Omental fat pad (tissue), 3 donors: ENCODE measurements at regions not wholly inside any gene's neighbourhood (a gene's known extent, or its start where the extent isn't known, plus 50 kb on each side); places are given as distances from the start of the nearest gene placed in this dataset.

ENCODE experiments used
- ATAC-seq: fragments of 150-250 bp; one replicate; pipeline ENCODE4 v1.9.1; 2016; ENCODE audit warnings: mild to moderate bottlenecking, moderate library complexity; ENCODE audit not compliant: low FRiP score
- DNase-seq: peaks from one replicate; pipeline ENCODE4 v3.0.0-alpha.2; 2019; ENCODE audit warnings: low spot score
- CTCF ChIP-seq, 3 donors: fragments of 450-650 bp; IDR thresholded peaks; one replicate each; pipeline ENCODE4 v1.5.1; 2016 to 2017; ENCODE audit warnings: antibody characterized with exemption in 3 of 3, mild to moderate bottlenecking in 3 of 3, moderate library complexity in 2 of 3

- DNase-seq: no peak
- ATAC-seq: no peak
- TF ChIP-seq CTCF (IDR thresholded peaks at IDR 0.05): no peak
Measured at GRCh38 chr9:87071473-87071872, 124.2 kb upstream of the GAS1 start.

- TF ChIP-seq CTCF (IDR thresholded peaks at IDR 0.05): no peak
- DNase-seq (no peak), ATAC-seq (no peak)
Measured at GRCh38 chr9:87073692-87074091, 126.4 kb upstream of the GAS1 start.

GRCh38 chr9:87075537-87075936 is 128.2 kb upstream of the GAS1 start:
- TF ChIP-seq CTCF (IDR thresholded peaks at IDR 0.05): no peak
- DNase-seq (no peak), ATAC-seq (no peak)

- DNase-seq (no peak), ATAC-seq (no peak)
- no peak for TF ChIP-seq CTCF (IDR thresholded peaks at IDR 0.05)
Measured at GRCh38 chr9:87076825-87077224, 129.5 kb upstream of the GAS1 start.

- ATAC-seq: no peak
- no peak for DNase-seq
- no peak for TF ChIP-seq CTCF (IDR thresholded peaks at IDR 0.05)
Measured at GRCh38 chr9:87077986-87078385, 130.7 kb upstream of the GAS1 start.

GRCh38 chr9:87080512-87081264 is 133.4 kb upstream of the GAS1 start:
- no peak for TF ChIP-seq CTCF (IDR thresholded peaks at IDR 0.05)
- ATAC-seq: peak; percentile 74
- DNase-seq: no peak

- no peak for TF ChIP-seq CTCF (IDR thresholded peaks at IDR 0.05)
- ATAC-seq (no peak), DNase-seq (no peak)
Measured at GRCh38 chr9:87081503-87081902, 134.2 kb upstream of the GAS1 start.
